HL-60 (cell line): ENCODE measurements at regions not wholly inside any gene's neighbourhood (a gene's known extent, or its start where the extent isn't known, plus 50 kb on each side); places are given as distances from the start of the nearest gene placed in this dataset.

Experiments
- CTCF ChIP-seq: IDR thresholded peaks from one replicate; pipeline ENCODE4 v1.5.1; 2011; ENCODE audit warnings: low read length, control low read depth, inconsistent platforms; ENCODE audit not compliant: insufficient read depth
- GABPA ChIP-seq: IDR thresholded peaks from 2 replicates; pipeline ENCODE4 v1.6.1; 2012; ENCODE audit warnings: low read depth
- POLR2AphosphoS5 ChIP-seq: IDR thresholded peaks from 2 replicates; pipeline ENCODE4 v1.6.1; 2012; ENCODE audit warnings: low read depth
- REST ChIP-seq: IDR thresholded peaks from 2 replicates; pipeline ENCODE4 v1.6.1; 2012; ENCODE audit warnings: low read depth; ENCODE audit not compliant: insufficient replicate concordance
- SPI1 ChIP-seq: IDR thresholded peaks from 2 replicates; pipeline ENCODE4 v1.6.1; 2012; ENCODE audit warnings: low read depth, mild to moderate bottlenecking, borderline replicate concordance

- TF ChIP-seq CTCF, result no peak
- no peak for TF ChIP-seq REST
- TF ChIP-seq GABPA, result no peak
- TF ChIP-seq POLR2AphosphoS5, result no peak
- no peak for TF ChIP-seq SPI1
Measured at GRCh38 chr2:120797421-120798221, 62.0 kb downstream of the GLI2 start.
